Transverse colon (tissue), 4 donors: ENCODE measurements at regions not wholly inside any gene's neighbourhood (a gene's known extent, or its start where the extent isn't known, plus 50 kb on each side); places are given as distances from the start of the nearest gene placed in this dataset.

ENCODE experiments used
- CTCF ChIP-seq, 5 experiments: fragments of 200-600 bp in 3 of 5; fragments of 450-650 bp in 2 of 5; sonication (generic) in 3 of 5; IDR thresholded peaks; 1 replicate in 2 of 5; 2 replicates in 3 of 5; pipeline ENCODE4 v1.5.1; 2016 to 2017; ENCODE audit warnings: antibody characterized with exemption in 5 of 5, inconsistent platforms in 3 of 5, mild to moderate bottlenecking in 2 of 5, moderate library complexity in 1 of 5
- EP300 ChIP-seq: sonication (generic); formaldehyde crosslinking; IDR thresholded peaks from one replicate; pipeline ENCODE4 v1.6.1; 2017; ENCODE audit warnings: antibody characterized with exemption, low read depth
- POLR2A ChIP-seq: fragments of 450-650 bp; IDR thresholded peaks from one replicate; pipeline ENCODE4 v1.6.1; 2016; ENCODE audit warnings: antibody characterized with exemption, mild to moderate bottlenecking, moderate library complexity
- POLR2AphosphoS5 ChIP-seq, 3 donors: sonication (generic); formaldehyde crosslinking; IDR thresholded peaks; one replicate each; pipeline ENCODE4 v1.6.1; 2016; ENCODE audit warnings: antibody characterized with exemption in 3 of 3

GRCh38 chr9:107388890-107389289, 100.7 kb downstream of the KLF4 start:
- TF ChIP-seq EP300 = no peak
- TF ChIP-seq POLR2A = no peak
- no peak for TF ChIP-seq CTCF (IDR thresholded peaks at IDR 0.05)
- TF ChIP-seq POLR2AphosphoS5 (IDR thresholded peaks at IDR 0.05) = no peak
